ENCODE measurements at regions not wholly inside any gene's neighbourhood (a gene's known extent, or its start where the extent isn't known, plus 50 kb on each side); places are given as distances from the start of the nearest gene placed in this dataset.

DNA sequence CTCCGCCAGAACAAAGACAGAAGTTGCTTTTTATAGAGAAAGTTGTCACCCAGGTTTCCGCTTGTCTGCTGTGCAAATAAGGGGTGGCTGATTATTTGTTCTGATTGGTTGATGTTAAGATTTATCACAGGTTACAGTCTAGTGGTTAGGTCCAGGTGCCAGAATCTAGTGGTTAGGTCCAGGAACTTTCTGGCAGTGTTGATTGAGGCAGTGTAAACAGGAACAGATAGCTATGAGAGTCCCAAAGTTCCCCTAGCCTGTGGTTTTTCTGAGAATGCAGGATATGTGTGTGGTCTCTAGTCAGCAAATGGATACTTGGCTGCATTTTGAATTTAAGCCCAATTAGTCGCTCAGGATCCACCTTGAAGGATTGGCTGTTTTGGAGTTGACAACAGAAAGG, 148.0 kb downstream of the TMEM200A start:
- Histone ChIP-seq H3K36me3 (ENCODE audit: control insufficient read depth, insufficient read depth, low read length) (no peaks in the 10 kb centered on the region), H3K27me3 (ENCODE audit: control insufficient read depth, insufficient read depth, low read length) (no peaks in the 10 kb centered on the region), H3K4me3 (ENCODE audit: low read depth, low read length) (no peak overlapping the region)
- no peak for TF ChIP-seq CTCF (IDR thresholded peaks at IDR 0.05; ENCODE audit: insufficient read depth, low read length, poor library complexity, severe bottlenecking)
- DNase-seq (ENCODE audit: low read depth): peak; percentile 82

- Histone ChIP-seq H3K4me3 (ENCODE audit: low read depth, low read length) (no peak overlapping the region), H3K36me3 (ENCODE audit: control insufficient read depth, insufficient read depth, low read length) (no peaks in the 10 kb centered on the region), H3K27me3 (ENCODE audit: control insufficient read depth, insufficient read depth, low read length) (no peaks in the 10 kb centered on the region)
- DNase-seq (ENCODE audit: low read depth): no peak
- TF ChIP-seq CTCF (IDR thresholded peaks at IDR 0.05; ENCODE audit: insufficient read depth, low read length, poor library complexity, severe bottlenecking): no peak
Observed at GRCh38 chr6:130514712-130515111, 148.9 kb downstream of the TMEM200A start.

- TF ChIP-seq CTCF (IDR thresholded peaks at IDR 0.05; ENCODE audit: insufficient read depth, low read length, poor library complexity, severe bottlenecking): no peak
- no peaks in the 10 kb centered on the region for H3K27me3 ChIP-seq (ENCODE audit: control insufficient read depth, insufficient read depth, low read length)
- H3K4me3 ChIP-seq (ENCODE audit: low read depth, low read length): no peak overlapping the region
- H3K36me3 ChIP-seq (ENCODE audit: control insufficient read depth, insufficient read depth, low read length): no peaks in the 10 kb centered on the region
- DNase-seq (ENCODE audit: low read depth): no peak
Observed at GRCh38 chr6:130515306-130515705, 149.5 kb downstream of the TMEM200A start.

- H3K27me3 ChIP-seq (ENCODE audit: control insufficient read depth, insufficient read depth, low read length): no peaks in the 10 kb centered on the region
- no peaks in the 10 kb centered on the region for H3K36me3 ChIP-seq (ENCODE audit: control insufficient read depth, insufficient read depth, low read length)
- no peak for TF ChIP-seq CTCF (IDR thresholded peaks at IDR 0.05; ENCODE audit: insufficient read depth, low read length, poor library complexity, severe bottlenecking)
- no peak overlapping the region for H3K4me3 ChIP-seq (ENCODE audit: low read depth, low read length)
- no peak for DNase-seq (ENCODE audit: low read depth)
Observed at GRCh38 chr6:130516604-130517003, 150.8 kb downstream of the TMEM200A start.

GRCh38 chr6:130517444-130517931, 151.7 kb downstream of the TMEM200A start:
- no peak for DNase-seq (ENCODE audit: low read depth)
- no peak for TF ChIP-seq CTCF (IDR thresholded peaks at IDR 0.05; ENCODE audit: insufficient read depth, low read length, poor library complexity, severe bottlenecking)
- Histone ChIP-seq H3K27me3 (ENCODE audit: control insufficient read depth, insufficient read depth, low read length) (no peaks in the 10 kb centered on the region), H3K36me3 (ENCODE audit: control insufficient read depth, insufficient read depth, low read length) (no peaks in the 10 kb centered on the region), H3K4me3 (ENCODE audit: low read depth, low read length) (no peak overlapping the region)

GRCh38 chr6:130518588-130518987, 152.8 kb downstream of the TMEM200A start:
- H3K36me3 ChIP-seq (ENCODE audit: control insufficient read depth, insufficient read depth, low read length): no peaks in the 10 kb centered on the region
- no peak overlapping the region for H3K4me3 ChIP-seq (ENCODE audit: low read depth, low read length)
- no peaks in the 10 kb centered on the region for H3K27me3 ChIP-seq (ENCODE audit: control insufficient read depth, insufficient read depth, low read length)
- TF ChIP-seq CTCF (IDR thresholded peaks at IDR 0.05; ENCODE audit: insufficient read depth, low read length, poor library complexity, severe bottlenecking): no peak
- DNase-seq (ENCODE audit: low read depth): no peak

Measured in kidney epithelial cell (primary cell).